ENCODE measurements at regions not wholly inside any gene's neighbourhood (a gene's known extent, or its start where the extent isn't known, plus 50 kb on each side); places are given as distances from the start of the nearest gene placed in this dataset.
"Not testable (repeated sequence)": the region's sequence is repeated elsewhere in the genome, so short reads cannot be mapped to it uniquely, and the experiment has no call there.

- no peak for TF ChIP-seq POLR2A (IDR thresholded peaks at IDR 0.05)
- TF ChIP-seq, protein P1, sequence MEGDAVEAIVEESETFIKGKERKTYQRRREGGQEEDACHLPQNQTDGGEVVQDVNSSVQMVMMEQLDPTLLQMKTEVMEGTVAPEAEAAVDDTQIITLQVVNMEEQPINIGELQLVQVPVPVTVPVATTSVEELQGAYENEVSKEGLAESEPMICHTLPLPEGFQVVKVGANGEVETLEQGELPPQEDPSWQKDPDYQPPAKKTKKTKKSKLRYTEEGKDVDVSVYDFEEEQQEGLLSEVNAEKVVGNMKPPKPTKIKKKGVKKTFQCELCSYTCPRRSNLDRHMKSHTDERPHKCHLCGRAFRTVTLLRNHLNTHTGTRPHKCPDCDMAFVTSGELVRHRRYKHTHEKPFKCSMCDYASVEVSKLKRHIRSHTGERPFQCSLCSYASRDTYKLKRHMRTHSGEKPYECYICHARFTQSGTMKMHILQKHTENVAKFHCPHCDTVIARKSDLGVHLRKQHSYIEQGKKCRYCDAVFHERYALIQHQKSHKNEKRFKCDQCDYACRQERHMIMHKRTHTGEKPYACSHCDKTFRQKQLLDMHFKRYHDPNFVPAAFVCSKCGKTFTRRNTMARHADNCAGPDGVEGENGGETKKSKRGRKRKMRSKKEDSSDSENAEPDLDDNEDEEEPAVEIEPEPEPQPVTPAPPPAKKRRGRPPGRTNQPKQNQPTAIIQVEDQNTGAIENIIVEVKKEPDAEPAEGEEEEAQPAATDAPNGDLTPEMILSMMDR (IDR thresholded peaks at IDR 0.05), result no peak
- no peak for DNase-seq
- H3K4me3 ChIP-seq, result no peak overlapping the region
- no peaks in the 10 kb centered on the region for H3K9me3 ChIP-seq
- 75 to 81% methylated on average over 3 of the region's 3 CpGs for WGBS, 2 donors
- intact Hi-C loops (cut with DNase I; ENCODE audit: low total_unique reads), result no loop called here
- H3K4me1 ChIP-seq, result peaks cover under 1% of the 10 kb centered on the region
- H3K36me3 ChIP-seq (ENCODE audit: low read depth, missing control alignments), result no peaks in the 10 kb centered on the region
- no peaks in the 10 kb centered on the region for H3K27me3 ChIP-seq
- no peak overlapping the region for H3K27ac ChIP-seq
These were observed 108.8 kb upstream of the CADM1 start for GRCh38 chr11:115613004-115613403.

DNA sequence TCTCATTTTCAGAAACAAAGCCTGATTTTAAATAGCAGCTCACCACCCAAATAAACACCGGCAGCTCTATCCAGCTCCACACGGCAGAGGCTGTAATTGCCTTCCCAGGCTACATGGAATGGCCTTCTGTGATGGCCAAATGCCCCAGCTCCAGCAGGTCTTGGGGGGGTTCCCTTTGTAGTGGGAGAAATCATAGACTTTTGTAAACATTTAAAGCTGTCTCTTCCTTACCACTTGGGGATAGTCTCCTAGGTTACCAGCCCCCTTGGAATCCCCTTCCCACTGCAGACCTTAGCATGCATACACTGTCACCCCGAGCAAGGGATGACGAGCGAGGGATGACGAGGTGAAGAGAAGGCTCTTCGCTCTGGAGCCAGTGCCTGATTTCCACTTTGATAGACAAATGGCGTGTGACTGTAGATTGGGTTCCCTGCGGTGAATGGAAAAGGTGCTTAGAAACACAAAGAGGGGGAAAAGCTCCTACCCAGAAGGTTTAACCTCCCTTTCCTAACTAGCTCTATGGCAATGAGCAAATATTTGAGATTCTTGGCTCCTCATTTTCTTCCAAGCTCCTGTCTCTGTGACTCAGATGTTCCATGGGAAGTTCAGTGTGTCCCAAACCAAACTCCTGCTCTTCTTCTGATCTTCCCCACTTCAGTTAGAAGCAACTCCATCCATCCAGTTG is 108.0 kb upstream of the CADM1 start:
- TF ChIP-seq POLR2A (IDR thresholded peaks at IDR 0.05), result no peak
- TF ChIP-seq, protein P1 (IDR thresholded peaks at IDR 0.05), result no peak
- peaks cover 9% of the 10 kb centered on the region for H3K4me1 ChIP-seq
- no peaks in the 10 kb centered on the region for H3K36me3 ChIP-seq (ENCODE audit: low read depth, missing control alignments)
- no peak for DNase-seq
- H3K27ac ChIP-seq, result no peak overlapping the region
- intact Hi-C loops (cut with DNase I; ENCODE audit: low total_unique reads), result no loop called here
- WGBS, 2 donors, result 87 to 89% methylated on average over 9 of the region's 9 CpGs
- no peak overlapping the region for H3K4me3 ChIP-seq
- no peaks in the 10 kb centered on the region for H3K27me3 ChIP-seq
- no peaks in the 10 kb centered on the region for H3K9me3 ChIP-seq

DNA sequence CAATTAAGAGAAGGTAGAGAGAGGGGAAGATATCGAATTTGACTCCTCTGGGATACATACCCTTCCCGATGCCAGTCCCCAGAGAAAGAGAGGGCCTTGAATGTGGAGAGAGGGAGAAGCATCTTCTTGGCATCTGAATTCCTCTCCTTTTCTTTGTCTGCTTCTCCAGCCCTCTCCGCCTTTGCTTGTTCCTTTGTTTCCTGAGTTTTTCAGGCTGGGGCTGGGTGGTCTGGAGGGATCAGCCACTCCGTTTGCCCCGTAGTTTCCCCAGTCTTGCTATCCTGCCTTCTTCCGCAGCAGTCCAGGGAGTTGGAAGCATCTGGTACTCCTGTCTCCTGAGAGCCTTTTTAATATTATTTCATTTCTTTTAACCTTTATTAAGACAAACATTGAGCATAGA is 107.1 kb upstream of the CADM1 start:
- DNase-seq, result no peak
- TF ChIP-seq, protein P1 (IDR thresholded peaks at IDR 0.05), result no peak
- no peak for TF ChIP-seq POLR2A (IDR thresholded peaks at IDR 0.05)
- H3K4me1 ChIP-seq, result peaks cover 14% of the 10 kb centered on the region
- H3K4me3 ChIP-seq, result no peak overlapping the region
- WGBS, 2 donors, result 80% methylated on average over 6 of the region's 6 CpGs
- intact Hi-C loops (cut with DNase I; ENCODE audit: low total_unique reads), result no loop called here
- no peak overlapping the region for H3K27ac ChIP-seq
- no peaks in the 10 kb centered on the region for H3K36me3 ChIP-seq (ENCODE audit: low read depth, missing control alignments)
- H3K27me3 ChIP-seq, result no peaks in the 10 kb centered on the region
- no peaks in the 10 kb centered on the region for H3K9me3 ChIP-seq

GRCh38 chr11:115610908-115611307 is 106.7 kb upstream of the CADM1 start:
- 96 to 97% methylated on average over 3 of the region's 3 CpGs for WGBS, 2 donors
- H3K4me1 ChIP-seq, result peaks cover 14% of the 10 kb centered on the region
- H3K9me3 ChIP-seq, result no peaks in the 10 kb centered on the region
- no peaks in the 10 kb centered on the region for H3K36me3 ChIP-seq (ENCODE audit: low read depth, missing control alignments)
- no peaks in the 10 kb centered on the region for H3K27me3 ChIP-seq
- H3K4me3 ChIP-seq, result no peak overlapping the region
- no peak for DNase-seq
- H3K27ac ChIP-seq, result no peak overlapping the region
- intact Hi-C loops (cut with DNase I; ENCODE audit: low total_unique reads), result no loop called here
- TF ChIP-seq POLR2A (IDR thresholded peaks at IDR 0.05), result no peak
- TF ChIP-seq, protein P1 (IDR thresholded peaks at IDR 0.05), result no peak

DNA sequence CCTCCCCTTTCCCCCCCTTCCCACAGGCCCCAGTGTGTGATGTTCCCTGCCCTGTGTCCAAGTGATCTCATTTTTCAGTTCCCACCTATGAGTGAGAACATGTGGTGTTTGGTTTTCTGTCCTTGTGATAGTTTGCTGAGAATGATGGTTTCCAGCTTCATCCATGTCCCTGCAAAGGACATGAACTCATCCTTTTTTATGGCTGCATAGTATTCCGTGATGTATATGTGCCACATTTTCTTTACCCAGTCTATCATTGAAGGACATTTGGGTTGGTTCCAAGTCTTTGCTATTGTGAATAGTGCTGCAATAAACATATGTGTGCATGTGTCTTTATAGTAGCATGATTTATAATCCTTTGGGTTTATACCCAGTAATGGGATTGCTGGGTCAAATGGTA is 106.0 kb upstream of the CADM1 start:
- H3K27me3 ChIP-seq; intact Hi-C loops (cut with DNase I; ENCODE audit: low total_unique reads); H3K27ac ChIP-seq; H3K36me3 ChIP-seq (ENCODE audit: low read depth, missing control alignments); H3K4me3 ChIP-seq; H3K9me3 ChIP-seq; DNase-seq: not testable (repeated sequence)
- WGBS, 2 donors, result 92 to 100% methylated on average over 1 of the region's 1 CpG
- peaks cover 14% of the 10 kb centered on the region for H3K4me1 ChIP-seq
